ENCODE measurements at regions not wholly inside any gene's neighbourhood (a gene's known extent, or its start where the extent isn't known, plus 50 kb on each side); places are given as distances from the start of the nearest gene placed in this dataset.
"Not testable (repeated sequence)": the region's sequence is repeated elsewhere in the genome, so short reads cannot be mapped to it uniquely, and the experiment has no call there.

GRCh38 chr7:57524197-57524596 is 74.2 kb downstream of the ZNF716 start:
- DNase-seq, POLR2A ChIA-PET, H3K4me1 Mint-ChIP-seq, H3K27me3 Mint-ChIP-seq, ATAC-seq, H3K27ac Mint-ChIP-seq, H3K36me3 Mint-ChIP-seq, H3K4me3 Mint-ChIP-seq: not testable (repeated sequence)
- peaks cover 2 to 48% (median 19%) of the 10 kb centered on the region in 9 donors for H3K9me3 Mint-ChIP-seq

DNA sequence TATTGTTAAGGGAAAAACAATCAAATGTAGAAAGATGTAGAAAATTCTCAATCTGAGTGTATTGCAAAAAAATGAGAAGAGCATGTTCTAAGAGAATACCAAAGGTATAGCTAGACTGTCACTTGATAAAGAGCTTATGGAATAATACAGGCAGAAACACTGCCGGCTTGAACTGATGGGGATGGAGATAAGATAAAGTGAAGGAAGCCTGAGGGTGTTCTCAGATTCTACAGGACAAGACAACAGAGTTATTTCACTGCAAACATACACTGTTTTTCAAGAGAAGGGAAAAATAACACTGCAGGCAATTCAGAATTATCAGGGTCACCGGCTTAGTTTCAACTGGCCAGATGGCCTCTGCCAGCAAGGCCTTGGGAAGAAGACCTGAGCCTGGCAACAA is 80.0 kb downstream of the ZNF716 start:
- peaks cover 0 to 9% (median 0%) of the 10 kb centered on the region in 3 donors for H3K36me3 Mint-ChIP-seq
- DNase-seq: no peak
- H3K27me3 Mint-ChIP-seq: no peaks in the 10 kb centered on the region
- H3K4me1 Mint-ChIP-seq: no peaks in the 10 kb centered on the region
- POLR2A ChIA-PET: no interaction called here
- H3K27ac Mint-ChIP-seq: no peak overlapping the region
- no peak overlapping the region for H3K4me3 Mint-ChIP-seq
- ATAC-seq: no peak
- peaks cover 13 to 49% (median 26%) of the 10 kb centered on the region in 9 donors for H3K9me3 Mint-ChIP-seq

- POLR2A ChIA-PET, ATAC-seq, H3K4me3 Mint-ChIP-seq, H3K27ac Mint-ChIP-seq, H3K27me3 Mint-ChIP-seq, H3K36me3 Mint-ChIP-seq, H3K4me1 Mint-ChIP-seq, DNase-seq: not testable (repeated sequence)
- H3K9me3 Mint-ChIP-seq: peaks cover 4 to 40% (median 14%) of the 10 kb centered on the region in 9 donors
These were observed 90.7 kb downstream of the ZNF716 start for GRCh38 chr7:57540634-57541033.

GRCh38 chr7:57542331-57542730 is 92.4 kb downstream of the ZNF716 start:
- H3K4me1 Mint-ChIP-seq, H3K27ac Mint-ChIP-seq, DNase-seq, H3K27me3 Mint-ChIP-seq, H3K36me3 Mint-ChIP-seq, ATAC-seq, POLR2A ChIA-PET, H3K4me3 Mint-ChIP-seq: not testable (repeated sequence)
- peaks cover 4 to 36% (median 10%) of the 10 kb centered on the region in 9 donors for H3K9me3 Mint-ChIP-seq

GRCh38 chr7:57547351-57547750 is 97.4 kb downstream of the ZNF716 start:
- H3K27me3 Mint-ChIP-seq, H3K27ac Mint-ChIP-seq, ATAC-seq, H3K4me3 Mint-ChIP-seq, DNase-seq, POLR2A ChIA-PET, H3K4me1 Mint-ChIP-seq: not testable (repeated sequence)
- Mint-ChIP-seq H3K36me3 (peaks cover 0 to 10% (median 0%) of the 10 kb centered on the region in 3 donors), H3K9me3 (peaks cover 0 to 39% (median 15%) of the 10 kb centered on the region in 9 donors)

GRCh38 chr7:57549961-57550360 is 100.0 kb downstream of the ZNF716 start:
- H3K4me1 Mint-ChIP-seq, H3K27me3 Mint-ChIP-seq, H3K4me3 Mint-ChIP-seq, H3K36me3 Mint-ChIP-seq, ATAC-seq, H3K27ac Mint-ChIP-seq, DNase-seq, POLR2A ChIA-PET: not testable (repeated sequence)
- peaks cover 0 to 27% (median 12%) of the 10 kb centered on the region in 9 donors for H3K9me3 Mint-ChIP-seq

GRCh38 chr7:57555687-57556086 is 105.7 kb downstream of the ZNF716 start:
- H3K4me1 Mint-ChIP-seq, H3K27ac Mint-ChIP-seq, ATAC-seq, H3K36me3 Mint-ChIP-seq, DNase-seq, H3K27me3 Mint-ChIP-seq, POLR2A ChIA-PET, H3K4me3 Mint-ChIP-seq: not testable (repeated sequence)
- H3K9me3 Mint-ChIP-seq: peaks cover 2 to 39% (median 15%) of the 10 kb centered on the region in 9 donors

DNA sequence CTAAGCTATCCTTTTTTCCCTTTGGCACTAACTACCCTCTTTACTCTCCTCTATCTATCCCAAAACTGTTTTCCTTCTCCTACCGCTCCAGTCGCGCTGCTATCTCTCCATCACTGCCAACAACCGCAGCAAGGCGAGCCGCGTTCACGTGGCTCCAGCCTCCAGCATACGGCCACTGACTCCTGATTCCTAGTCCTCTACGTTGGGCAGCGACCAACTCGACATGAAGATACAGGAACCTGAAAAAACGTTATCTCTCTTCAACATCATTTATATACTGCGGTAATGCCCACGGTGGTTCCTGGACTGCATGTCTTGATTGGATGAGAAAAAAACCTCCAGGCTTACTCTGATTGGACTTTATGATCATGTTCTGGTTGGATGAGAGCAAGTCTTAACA is 129.5 kb downstream of the ZNF716 start:
- no peaks in the 10 kb centered on the region for H3K27me3 Mint-ChIP-seq
- ATAC-seq (no peak), DNase-seq (no peak)
- no peak overlapping the region for H3K27ac Mint-ChIP-seq
- H3K4me3 Mint-ChIP-seq: no peak overlapping the region
- H3K9me3 Mint-ChIP-seq: peaks cover 8 to 64% (median 17%) of the 10 kb centered on the region in 9 donors
- no peaks in the 10 kb centered on the region for H3K4me1 Mint-ChIP-seq
- POLR2A ChIA-PET: no interaction called here
- peaks cover 0 to 8% (median 0%) of the 10 kb centered on the region in 3 donors for H3K36me3 Mint-ChIP-seq

All from naive thymus-derived CD8-positive, alpha-beta T cell (primary cell).